ENCODE measurements at regions not wholly inside any gene's neighbourhood (a gene's known extent, or its start where the extent isn't known, plus 50 kb on each side); places are given as distances from the start of the nearest gene placed in this dataset.
"Not testable (repeated sequence)": the region's sequence is repeated elsewhere in the genome, so short reads cannot be mapped to it uniquely, and the experiment has no call there.

DNA sequence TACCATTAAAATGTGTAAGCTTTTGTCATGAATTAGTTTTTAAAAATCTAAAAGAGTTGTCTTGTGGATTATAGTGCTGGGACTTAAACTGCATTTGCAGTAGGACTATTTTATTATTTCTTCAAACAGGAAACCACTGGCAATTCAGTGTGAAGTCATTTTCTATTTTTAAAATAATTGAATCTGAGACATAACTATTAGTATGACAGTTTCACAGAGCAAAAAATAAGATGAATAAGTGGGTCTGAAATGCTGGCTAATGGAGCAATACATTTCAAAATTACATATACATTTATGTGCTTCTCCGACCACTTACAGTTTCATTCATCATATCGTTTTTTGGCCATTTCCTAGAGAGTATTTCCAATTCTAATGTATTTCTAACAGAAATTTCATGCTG is 75.3 kb upstream of the RAPGEF2 start:
- H3K4me3 ChIP-seq = no peak overlapping the region
- no peaks in the 10 kb centered on the region for H3K4me1 ChIP-seq (ENCODE audit: low read depth)
- H3K36me3 ChIP-seq (ENCODE audit: low read depth) = no peaks in the 10 kb centered on the region
- ATAC-seq = no peak
- TF ChIP-seq, protein P1, sequence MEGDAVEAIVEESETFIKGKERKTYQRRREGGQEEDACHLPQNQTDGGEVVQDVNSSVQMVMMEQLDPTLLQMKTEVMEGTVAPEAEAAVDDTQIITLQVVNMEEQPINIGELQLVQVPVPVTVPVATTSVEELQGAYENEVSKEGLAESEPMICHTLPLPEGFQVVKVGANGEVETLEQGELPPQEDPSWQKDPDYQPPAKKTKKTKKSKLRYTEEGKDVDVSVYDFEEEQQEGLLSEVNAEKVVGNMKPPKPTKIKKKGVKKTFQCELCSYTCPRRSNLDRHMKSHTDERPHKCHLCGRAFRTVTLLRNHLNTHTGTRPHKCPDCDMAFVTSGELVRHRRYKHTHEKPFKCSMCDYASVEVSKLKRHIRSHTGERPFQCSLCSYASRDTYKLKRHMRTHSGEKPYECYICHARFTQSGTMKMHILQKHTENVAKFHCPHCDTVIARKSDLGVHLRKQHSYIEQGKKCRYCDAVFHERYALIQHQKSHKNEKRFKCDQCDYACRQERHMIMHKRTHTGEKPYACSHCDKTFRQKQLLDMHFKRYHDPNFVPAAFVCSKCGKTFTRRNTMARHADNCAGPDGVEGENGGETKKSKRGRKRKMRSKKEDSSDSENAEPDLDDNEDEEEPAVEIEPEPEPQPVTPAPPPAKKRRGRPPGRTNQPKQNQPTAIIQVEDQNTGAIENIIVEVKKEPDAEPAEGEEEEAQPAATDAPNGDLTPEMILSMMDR (IDR thresholded peaks at IDR 0.05) = no peak
- intact Hi-C loops (cut with DNase I, micrococcal nuclease) = no loop called here
- no peaks in the 10 kb centered on the region for H3K9me3 ChIP-seq
- DNase-seq = no peak

GRCh38 chr4:159029481-159029880 is 73.4 kb upstream of the RAPGEF2 start:
- no peak for ATAC-seq
- Histone ChIP-seq H3K4me3 (no peak overlapping the region), H3K36me3 (ENCODE audit: low read depth) (no peaks in the 10 kb centered on the region), H3K4me1 (ENCODE audit: low read depth) (no peaks in the 10 kb centered on the region), H3K9me3 (no peaks in the 10 kb centered on the region)
- intact Hi-C loops (cut with DNase I, micrococcal nuclease) = no loop called here
- TF ChIP-seq, protein P1 (IDR thresholded peaks at IDR 0.05) = no peak
- DNase-seq = no peak

DNA sequence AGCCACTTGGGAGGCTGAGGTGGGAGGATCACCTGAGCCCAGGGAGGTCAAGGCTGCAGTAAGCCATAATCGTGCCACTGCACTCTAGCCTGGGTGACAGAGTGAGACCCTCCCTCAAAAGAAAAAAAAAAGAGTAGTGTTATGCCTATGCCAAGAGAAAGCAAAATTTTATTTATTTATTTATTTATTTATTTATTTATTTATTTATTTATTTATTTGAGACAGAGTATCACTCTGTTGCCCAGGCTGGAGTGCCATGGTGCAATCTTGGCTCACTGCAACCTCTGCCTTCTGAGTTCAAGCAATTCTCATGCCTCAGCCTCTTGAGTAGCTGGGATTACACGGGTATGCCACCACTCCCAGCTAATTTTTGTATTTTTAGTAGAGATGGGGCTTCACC is 72.6 kb upstream of the RAPGEF2 start:
- ATAC-seq; intact Hi-C loops (cut with DNase I, micrococcal nuclease): not testable (repeated sequence)

DNA sequence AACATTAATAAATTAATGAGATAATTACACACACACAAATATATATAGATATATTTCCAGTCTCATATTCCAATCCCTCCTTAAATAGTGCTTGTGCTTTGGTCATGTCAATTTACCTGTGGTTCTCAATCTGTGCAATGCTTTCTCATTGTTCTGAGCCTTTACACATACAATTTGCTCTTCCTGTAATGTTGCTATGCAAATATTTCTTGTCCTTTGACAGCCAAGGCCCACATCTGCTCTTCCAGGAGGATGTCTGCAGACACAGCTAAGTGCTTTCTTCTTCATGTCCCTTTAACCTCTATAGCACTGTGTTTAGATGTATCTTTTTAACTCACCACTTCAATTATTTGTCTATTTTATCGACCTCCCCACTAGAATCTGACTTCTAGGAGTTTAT is 67.3 kb upstream of the RAPGEF2 start:
- TF ChIP-seq, protein P1 (IDR thresholded peaks at IDR 0.05) = no peak
- no peaks in the 10 kb centered on the region for H3K9me3 ChIP-seq
- H3K36me3 ChIP-seq (ENCODE audit: low read depth) = no peaks in the 10 kb centered on the region
- H3K4me1 ChIP-seq (ENCODE audit: low read depth) = no peaks in the 10 kb centered on the region
- intact Hi-C loops (cut with DNase I, micrococcal nuclease) = no loop called here
- ATAC-seq (no peak), DNase-seq (no peak)
- H3K4me3 ChIP-seq = no peak overlapping the region

More for the DNA sequence above, 72.6 kb upstream of the RAPGEF2 start:
- not testable (repeated sequence) for H3K4me3 ChIP-seq; DNase-seq; H3K36me3 ChIP-seq (ENCODE audit: low read depth); H3K9me3 ChIP-seq; H3K4me1 ChIP-seq (ENCODE audit: low read depth)

GRCh38 chr4:159038536-159038935 is 64.3 kb upstream of the RAPGEF2 start:
- ATAC-seq = no peak
- H3K9me3 ChIP-seq = no peaks in the 10 kb centered on the region
- H3K4me3 ChIP-seq = no peak overlapping the region
- H3K36me3 ChIP-seq (ENCODE audit: low read depth) = no peaks in the 10 kb centered on the region
- TF ChIP-seq, protein P1 (IDR thresholded peaks at IDR 0.05) = no peak
- intact Hi-C loops (cut with DNase I, micrococcal nuclease) = no loop called here
- no peaks in the 10 kb centered on the region for H3K4me1 ChIP-seq (ENCODE audit: low read depth)
- DNase-seq = no peak

DNA sequence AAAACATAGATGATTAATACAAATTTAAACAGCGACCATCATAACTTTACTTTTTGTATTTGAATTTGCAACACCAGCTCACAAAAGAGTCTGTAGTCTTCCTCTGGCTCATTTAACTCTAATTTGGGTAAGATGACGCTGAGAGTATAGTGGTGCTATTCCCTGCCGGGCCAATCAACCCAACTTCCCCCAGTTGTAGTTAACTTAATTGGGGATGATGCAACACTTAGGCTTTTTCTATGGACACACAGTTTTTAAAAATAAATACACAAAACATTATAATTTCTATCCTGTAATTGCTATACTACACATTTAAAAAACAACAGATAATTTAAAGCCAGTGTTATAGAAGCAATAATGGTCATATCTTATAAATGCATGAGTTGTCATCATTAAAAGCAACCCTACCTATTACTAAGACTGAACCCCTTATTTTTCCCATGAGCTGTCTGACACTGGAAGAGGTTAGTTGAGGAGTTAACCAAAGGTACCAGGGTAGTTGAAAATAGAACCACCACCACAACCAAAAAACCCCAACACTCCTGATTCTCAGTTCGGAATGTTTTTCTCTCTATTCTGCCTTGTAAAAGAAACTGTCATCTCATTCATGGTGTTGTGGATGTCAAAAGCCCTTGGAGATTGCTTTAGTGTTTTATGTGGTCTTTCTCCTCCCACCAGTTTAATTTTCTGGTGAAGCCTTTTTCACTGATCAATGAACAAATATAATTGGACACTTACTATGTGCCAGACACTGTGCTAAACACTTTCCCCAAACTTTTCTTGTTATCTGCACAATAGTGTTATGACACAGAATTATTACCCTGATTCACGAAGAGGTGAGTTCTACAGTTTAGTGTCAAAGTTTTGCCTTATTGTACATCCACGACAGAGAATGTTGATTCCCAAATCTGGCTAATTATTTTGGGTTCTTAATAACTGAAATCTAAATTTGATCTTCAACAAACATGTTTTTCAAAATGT is 61.5 kb upstream of the RAPGEF2 start:
- H3K4me3 ChIP-seq = no peak overlapping the region
- TF ChIP-seq, protein P1 (IDR thresholded peaks at IDR 0.05) = no peak
- ATAC-seq = no peak
- H3K4me1 ChIP-seq (ENCODE audit: low read depth) = no peaks in the 10 kb centered on the region
- DNase-seq = no peak
- no peaks in the 10 kb centered on the region for H3K36me3 ChIP-seq (ENCODE audit: low read depth)
- H3K9me3 ChIP-seq = no peaks in the 10 kb centered on the region
- intact Hi-C loops (cut with DNase I, micrococcal nuclease) = no loop called here
